ENCODE measurements at regions not wholly inside any gene's neighbourhood (a gene's known extent, or its start where the extent isn't known, plus 50 kb on each side); places are given as distances from the start of the nearest gene placed in this dataset.

DNA sequence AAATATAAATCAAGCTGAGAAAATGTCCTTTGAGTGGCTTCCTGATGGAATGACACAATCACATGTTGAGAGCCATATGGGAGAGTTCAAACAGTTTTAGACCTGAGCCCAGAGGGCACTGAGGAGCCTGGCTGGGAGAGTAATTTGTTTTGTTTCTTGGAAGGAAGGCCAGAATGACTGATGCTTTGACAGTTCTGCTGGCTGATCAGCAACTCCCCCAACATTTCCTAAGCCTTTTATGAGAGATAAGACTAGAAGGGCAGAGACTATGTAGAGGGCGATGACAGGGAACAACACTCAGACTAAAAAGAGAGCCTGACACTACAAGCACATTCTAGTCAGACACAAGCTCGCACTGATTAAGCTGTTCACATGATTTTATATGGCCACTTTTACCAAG lies 169.2 kb downstream of the COX7C start:
- no peak for DNase-seq

DNA sequence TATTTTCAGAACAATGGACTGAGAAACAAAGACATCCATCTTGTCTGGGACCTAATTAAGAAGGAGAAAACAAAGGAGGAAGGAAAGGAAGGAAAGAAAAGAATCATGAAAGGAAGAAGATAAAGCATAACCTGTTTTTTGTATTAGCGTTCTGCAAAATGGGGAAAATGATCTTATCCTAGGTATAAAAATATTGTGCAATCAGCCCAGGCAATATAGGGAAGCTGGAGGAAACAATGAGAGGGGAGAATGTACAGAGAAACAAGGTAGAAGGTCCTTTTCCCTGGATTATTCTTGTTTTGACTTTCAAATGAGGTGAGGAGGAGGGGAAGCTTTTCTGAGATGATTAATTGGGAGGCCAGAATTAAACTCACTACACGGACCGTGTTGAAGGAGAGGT lies 177.9 kb downstream of the COX7C start:
- no peak for DNase-seq

DNA sequence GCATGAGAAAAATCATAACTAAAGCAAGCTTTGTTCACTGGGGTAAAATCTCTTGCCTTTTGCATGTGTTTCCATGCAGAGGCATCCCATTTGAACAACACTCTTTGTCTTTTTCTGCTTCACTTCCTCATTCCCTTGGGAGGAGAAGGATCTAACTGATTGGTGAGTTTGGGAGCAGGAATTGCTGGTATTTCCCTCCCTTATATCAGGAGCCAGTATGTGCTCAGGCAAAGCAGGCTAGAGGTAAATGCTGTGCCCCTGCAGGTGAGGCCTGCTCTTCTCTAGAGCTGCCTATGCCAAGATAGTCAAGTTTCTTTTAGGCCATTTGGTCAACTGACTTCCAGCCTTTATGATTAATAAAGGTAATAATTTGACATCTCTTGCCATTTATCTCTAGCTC lies 179.9 kb downstream of the COX7C start:
- DNase-seq = no peak

DNA sequence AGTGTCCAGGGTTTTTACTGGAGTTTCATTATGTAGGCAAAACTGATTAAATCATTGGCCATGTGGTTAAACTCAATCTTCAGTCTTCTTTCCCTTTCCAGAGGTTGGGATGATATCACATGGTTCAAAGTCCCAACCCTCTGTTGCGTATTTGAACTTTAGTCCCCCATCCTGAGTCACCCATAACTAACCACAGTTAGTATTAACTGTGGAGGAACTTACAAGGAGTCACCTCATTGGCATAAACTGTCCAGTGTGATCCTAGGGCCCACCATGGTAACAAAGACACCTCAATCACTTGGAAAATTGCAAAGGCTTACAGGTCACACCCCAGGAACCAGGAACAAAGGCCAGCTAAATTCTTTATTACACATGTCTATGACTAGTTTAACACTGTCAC lies 188.5 kb downstream of the COX7C start:
- no peak for DNase-seq

DNA sequence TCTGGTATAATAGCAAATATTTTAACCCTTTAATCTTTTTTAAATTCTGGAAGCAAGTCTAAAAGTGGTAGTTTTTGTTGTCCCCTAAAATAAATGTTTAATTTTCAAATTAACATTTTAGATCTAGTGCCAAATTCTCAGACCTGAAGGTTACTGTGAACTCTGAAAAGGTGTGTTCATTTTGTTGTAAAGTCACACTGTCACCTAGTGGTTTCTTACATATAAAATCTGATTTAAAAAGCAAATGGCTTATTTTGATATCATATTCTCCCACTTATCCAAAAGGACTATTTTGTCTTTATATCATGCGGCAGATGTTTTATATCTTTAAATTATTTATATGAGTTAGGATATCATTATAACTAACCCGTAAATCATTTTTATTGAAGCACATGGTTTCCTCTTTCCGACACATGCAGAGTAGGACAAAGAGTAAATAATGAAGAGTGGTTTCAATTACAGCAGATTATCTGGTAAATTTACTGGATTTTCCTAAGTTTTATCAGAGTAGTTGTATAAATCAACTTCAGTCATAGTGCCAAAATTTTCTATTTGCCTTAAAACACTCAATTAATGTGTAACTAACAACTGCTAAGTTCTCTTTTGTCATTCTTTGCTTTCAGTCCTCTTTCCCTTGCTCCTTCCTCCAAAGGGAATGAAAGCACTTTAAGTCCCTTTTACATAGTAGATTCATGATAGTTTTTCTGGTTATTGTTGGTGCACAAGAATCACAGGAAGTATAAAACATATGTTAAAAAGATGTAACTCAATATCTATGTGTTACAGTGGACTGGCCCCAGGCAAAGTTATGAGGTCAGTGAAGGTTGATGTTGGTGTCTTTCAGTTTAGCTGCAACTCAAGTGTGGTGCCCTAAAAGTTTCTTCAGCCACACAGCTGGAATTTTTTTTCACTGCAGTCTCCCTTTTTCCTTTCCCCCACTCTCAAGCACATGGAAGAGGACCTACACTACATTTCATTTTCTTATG lies 189.6 kb downstream of the COX7C start:
- no peak for DNase-seq

DNA sequence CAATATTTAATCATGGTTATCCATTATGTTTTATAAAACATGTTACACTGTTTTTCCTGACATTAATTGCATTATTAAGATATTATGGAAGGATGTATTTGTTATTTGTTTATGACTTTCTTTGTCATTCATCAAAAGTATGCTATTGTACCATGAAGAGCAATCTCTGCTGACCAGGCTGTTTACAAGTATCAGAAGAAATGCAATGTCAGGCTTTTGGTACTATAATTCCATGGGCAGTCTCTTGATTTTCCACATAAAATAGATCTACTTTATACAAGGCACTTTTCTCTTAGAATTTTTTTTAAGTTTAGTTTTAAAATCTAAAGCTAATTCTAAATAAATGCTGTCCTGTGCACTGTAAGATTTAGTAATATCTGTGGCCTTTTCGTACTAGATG lies 196.6 kb downstream of the COX7C start:
- no peak for DNase-seq

DNA sequence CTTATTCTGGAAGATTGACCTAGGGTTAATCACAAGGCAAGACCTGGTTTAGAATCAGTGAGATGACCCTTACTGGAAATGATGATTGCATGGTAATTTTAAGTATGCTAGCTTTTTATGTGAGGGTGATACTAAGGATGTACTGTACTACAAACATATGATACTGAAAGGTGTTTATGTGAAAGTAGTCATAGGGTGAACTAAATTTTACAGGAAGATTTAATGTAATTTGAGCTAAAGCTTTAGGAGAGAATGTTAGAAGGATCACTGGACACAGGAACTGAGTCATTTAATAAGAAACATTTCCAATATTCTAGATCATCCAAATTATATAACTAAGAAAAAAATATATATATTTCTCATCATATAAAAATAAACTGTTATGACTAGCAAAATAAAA lies 197.2 kb downstream of the COX7C start:
- no peak for DNase-seq

DNA sequence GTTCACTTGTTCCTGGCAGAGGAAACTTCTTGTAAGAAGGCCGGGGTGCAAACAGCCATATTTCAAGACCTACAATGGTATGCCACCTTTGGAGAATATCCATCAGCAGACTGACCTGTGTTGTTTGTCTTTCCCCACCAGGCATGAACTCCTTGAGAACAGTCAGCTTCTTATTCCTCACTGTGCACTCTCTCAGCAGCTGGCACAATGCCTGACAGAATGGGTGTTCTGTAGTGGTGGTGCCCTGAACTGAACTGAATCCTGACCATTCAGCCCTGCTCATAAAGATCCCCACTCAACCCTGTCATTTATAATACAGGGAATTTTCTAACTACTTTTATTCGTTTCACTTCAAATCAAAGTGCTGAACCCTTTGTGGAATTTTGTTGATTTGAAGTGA lies 206.9 kb downstream of the COX7C start:
- no peak for DNase-seq

DNA sequence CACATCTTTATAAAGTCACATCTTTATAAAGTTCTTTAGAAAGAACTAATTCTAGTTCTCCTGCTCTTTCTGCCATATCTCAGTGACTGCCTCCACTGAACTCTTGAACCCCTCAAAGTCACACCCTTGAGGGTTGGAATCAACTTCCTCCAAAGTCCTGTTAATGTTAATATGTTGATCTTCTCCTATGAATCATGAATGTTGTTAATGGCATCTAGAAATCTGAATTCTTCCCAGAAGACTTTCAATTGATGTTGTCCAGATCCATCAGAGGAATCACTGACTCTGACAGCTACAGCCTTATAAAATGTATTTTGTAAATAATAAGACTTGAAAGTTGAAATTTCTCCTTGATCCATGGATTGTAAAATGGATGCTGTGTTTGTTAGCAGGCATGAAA lies 213.4 kb downstream of the COX7C start:
- no peak for DNase-seq

DNA sequence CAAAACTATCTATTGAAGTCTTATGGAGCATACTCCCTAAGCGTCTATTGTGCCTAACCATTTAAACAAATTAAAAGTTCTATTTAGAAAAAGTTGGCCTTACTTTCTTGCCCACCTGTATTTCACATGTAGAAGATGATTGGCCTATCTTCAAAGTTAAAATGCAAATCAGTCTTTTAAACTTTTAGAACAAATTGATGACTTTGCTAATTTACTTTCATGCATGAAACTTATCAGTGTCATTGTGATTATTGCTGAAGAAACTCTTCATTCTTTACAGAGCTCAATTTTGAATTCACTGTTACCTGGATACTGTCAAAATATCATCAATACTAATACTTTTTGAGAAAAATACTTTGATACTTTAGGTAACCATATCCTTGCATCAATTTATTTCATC lies 216.1 kb downstream of the COX7C start:
- DNase-seq = no peak

DNA sequence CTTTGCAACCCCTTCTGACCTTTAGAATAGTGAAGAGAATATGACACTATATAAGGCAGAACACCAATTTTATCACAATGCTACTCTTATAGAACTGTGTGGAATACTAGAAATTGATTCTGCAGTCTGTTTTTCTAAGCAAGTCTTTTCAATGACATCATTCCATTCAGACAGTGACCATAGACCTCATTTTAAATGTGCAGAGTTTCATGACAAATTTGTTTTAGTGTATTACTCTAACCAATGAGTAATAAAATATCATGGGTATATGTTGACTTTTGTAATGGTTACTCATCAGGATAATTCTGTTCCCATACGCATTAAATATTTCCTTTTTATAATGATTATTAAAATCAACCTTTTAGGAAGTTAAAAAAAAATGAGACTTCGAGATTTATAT lies 219.9 kb downstream of the COX7C start:
- no peak for DNase-seq

DNA sequence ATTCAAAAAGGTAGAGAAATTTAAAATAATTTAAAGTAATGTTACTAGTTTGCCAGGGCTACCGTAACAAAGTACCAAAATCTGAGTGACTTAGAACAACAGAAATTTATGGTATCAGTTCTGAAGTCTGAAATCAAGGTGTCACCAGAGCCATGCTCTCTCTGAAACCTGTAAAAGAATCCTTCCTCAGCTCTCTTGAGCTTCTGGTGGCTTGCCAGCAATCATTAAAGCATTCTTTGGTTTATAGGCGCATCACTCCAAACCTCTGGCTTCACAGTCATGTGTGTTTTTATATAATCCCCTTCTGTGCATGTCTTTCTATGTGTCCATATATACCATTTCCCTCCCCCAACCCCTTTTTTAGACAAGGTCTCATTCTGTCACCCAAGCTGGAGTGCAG lies 220.3 kb downstream of the COX7C start:
- DNase-seq = no peak

DNA sequence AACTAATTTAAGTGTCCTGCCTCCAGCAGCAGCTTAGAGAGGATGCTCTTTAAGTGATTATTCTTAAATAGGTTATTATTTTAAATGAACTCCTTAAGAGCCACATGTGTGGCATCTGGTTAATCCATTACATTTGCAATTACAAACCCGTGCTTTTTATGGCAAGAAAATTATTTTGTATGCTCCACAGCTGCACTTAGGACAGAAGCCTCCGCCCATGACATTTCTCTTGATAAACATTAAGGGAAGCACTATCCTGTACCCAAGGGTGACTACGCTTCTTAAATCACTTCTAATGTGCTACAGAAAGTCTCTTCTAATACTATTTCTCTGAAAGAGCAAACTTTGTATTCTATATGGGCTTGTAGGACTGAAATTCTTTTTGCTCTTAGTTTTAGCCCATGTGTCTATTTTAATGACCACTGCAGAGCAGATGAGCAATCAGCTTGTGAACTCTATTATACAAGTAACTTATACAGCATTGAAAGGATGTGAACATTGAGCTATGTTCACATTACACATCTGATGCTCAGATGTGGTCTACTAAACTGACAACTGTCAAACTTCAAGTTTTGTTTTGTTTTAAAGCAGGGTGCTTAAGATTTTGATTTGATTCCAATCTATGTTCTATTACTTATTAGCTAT lies 223.4 kb downstream of the COX7C start:
- DNase-seq = no peak

DNA sequence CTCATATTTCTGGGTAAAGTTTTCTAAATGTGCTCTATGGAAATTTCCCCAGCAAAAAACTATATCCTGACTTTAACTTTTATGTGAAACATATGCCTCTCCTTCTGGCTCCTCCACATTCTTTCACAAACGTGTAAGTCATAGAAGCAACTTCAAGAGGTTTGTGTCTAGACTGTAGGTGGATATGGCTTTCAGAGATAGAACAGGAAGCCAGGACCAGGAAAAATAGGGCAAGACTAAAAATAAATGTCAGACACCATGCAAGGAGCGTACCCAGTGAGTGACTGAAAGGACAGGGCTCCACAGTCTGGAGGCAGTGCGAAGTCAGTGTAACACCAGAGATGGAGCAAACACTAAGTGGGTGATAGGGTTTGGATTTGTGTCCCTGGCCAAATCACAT lies 240.7 kb downstream of the COX7C start:
- no peak for DNase-seq

DNA sequence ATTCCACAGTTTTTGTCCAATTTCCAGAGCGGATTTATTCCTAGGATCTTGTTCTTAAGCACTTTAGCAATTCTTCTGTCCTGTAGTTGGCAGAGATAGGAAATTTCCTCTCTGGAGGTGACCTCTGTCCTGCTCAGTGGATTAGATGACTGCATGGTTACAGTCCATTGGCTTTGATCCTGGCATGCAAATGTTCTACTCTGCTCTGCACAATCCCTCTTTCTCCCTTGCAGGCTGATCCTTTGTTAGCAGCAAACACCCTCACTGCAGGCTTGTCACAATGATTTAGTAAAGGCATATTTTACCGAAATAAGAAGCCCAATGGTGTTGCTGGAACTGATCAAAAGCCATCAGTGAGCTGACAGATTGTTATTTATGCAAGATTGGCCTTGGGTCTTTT lies 243.8 kb downstream of the COX7C start:
- no peak for DNase-seq

DNA sequence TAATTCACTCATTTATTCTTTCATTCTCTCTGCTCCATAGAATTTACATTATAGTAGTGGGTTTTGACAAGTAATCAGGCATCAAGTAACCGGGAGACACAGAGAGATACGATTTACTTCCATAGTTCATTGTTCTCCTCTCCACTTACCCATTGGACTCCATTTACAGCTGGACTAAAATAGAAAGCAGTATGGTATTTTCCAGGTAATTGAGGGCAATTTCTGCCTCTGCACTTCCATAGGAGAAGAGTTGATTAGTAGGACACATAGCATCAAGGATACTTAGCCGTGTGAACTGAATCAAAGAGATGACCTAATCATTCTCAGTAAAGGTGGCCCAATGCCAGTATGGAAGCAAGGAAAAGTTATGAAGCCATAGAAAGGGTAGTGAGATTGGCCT lies 244.4 kb downstream of the COX7C start:
- no peak for DNase-seq

DNA sequence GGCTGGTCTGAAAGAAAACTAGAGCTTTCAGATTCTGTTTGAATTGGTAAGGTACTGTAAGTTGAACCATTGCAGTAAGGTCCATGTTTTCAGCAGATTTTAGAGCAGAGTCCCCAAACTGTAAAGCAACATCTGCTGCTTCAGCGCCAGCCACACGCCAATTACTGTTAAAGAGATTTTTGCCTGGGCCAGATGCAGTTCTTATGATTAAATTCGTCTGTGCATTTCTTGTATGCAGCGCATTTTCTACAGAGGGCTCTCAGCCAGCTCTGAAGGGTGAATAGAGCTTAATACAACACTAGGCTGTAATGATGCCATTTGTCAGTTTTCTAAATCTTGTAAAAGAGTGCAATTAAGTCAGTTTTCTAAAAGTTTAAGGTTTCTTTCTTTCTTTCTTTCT lies 246.3 kb downstream of the COX7C start:
- no peak for DNase-seq

DNA sequence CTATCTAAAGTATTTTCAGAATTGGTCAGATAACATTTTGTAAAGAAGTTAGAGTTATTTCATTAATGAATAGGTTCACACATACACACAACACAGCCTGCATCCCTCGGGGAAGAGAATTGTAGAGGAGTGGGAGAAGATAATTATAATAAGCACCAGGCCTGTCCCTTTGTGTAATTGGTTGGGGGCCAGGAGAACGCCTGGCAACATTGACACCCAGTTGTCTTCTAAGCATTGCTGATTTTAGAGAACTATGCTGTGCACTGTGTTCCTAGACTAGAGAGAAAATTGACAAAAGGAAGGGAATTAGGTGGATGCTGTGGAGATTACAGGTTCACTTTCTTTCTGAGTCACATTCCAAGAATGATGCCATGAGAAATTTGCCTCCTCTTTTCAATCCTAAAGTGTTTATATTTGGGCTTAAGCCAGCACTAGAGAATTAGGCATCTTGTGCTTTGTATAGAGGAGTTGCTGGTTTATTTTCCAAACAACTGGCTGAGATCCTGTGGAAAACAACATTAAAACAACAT lies 247.6 kb downstream of the COX7C start:
- DNase-seq = no peak

DNA sequence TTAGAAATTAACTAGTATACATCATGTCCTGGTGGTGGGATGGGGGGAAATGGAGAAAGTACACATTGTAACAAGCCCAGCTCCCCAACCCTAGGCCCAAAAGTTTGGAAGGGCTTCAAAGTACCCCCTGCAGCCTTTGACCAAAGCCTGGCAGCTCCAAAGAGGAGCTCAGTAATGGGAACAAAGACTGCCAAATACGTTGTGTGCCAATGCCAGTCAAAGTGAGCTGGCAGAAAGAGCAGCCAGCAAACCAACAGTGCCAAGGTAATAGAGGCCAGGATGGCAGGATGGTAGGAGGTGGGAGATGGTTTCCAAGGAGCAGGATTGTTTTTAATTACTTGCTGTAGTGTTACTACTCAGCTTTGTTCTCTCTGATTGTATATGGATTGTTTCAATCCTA lies 248.3 kb downstream of the COX7C start:
- DNase-seq = no peak

DNA sequence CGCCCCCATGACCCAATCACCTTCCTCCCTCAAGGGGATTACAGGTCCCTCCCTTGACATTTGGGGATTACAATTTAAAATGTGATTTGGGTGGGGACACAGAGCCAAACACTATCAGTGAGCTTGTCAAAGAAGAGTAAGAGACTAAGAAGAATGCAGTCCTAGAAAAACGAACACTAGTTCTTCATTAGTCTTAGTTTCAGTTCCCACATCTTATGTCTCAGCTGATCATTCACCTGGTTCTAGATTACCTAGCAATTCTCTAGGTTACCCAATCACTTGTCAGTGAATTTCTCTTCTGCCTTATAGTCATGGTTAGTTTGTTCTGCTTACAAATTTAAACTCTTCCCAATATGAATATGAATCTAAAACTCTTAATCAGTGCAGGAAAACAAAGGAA lies 251.5 kb downstream of the COX7C start:
- DNase-seq = no peak

DNA sequence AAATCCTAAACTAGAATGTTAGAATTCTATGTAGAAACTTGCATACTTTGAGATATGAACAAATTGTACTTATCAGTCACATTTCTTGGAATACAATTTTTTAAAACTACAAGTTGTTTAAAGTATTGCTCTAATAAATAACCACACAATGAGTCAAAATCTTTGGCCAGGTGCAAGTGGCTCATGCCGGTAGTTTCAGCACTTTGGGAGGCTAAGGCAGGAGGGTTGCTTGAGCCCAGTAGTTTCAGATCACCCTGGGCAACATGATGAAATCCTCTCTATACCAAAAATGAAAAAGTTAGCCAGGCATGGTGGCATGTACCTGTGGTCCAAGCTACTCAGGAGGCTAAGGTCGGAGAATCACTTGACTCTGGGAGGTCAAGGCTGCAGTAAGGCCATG lies 257.8 kb downstream of the COX7C start:
- no peak for DNase-seq

DNA sequence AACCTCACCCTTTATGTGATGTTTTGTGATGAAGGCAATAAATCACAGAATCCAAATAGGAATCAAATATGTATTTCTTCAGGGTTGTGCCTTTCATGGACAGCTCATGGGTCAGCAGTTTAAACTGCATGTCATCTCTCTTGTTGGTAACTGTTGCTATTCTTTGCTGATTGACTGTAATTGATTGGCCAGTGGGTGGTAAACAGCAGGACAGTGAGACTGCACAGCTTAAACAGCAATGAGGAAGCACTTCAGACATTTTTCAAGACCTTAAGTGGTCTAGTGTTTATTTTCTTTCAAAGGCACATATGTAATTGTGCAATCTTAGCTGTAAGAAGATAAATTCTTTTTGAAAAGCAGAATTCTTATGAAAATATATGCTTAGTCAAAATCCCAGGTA lies 260.5 kb downstream of the COX7C start:
- DNase-seq = peak; percentile 13

DNA sequence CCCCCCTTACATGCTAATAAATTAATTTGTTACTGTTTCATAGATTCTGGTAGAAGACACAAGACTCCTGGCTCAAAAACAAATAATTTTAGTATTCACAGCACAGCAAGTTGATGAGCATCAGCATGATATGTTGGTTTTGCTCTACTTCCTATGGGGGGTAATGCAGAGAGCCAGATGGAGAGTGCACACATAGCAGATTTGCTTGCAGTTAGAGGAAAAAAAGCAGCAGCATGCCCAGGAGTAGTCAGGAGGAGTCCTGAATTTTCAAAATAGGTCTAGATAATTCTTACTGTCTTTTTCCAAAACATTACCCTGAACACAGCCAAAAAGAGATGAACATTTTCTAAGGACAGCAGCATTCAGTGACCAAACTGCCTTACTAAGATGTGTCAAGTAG lies 261.3 kb downstream of the COX7C start:
- DNase-seq = no peak

DNA sequence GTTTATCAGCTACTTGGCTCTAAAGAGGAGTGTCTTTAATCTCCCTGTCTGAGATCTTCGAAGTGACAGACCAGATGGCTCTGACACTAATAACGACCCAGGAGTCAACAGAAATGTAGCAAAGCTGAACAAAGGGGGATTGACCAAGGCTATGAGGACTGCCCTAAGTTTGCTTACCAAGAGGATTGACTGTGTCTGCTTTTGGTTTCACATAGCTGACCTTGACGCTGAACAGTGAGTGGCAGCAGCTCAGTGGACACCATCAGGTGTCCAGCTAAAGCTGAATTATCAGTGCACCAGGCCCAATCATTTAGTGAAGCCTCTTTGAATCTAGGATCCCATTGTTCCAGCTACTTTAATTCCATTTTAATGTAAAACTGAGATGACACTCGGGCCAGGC lies 262.6 kb downstream of the COX7C start:
- no peak for DNase-seq
